LNCaP clone FGC (cell line): ENCODE measurements at regions not wholly inside any gene's neighbourhood (a gene's known extent, or its start where the extent isn't known, plus 50 kb on each side); places are given as distances from the start of the nearest gene placed in this dataset.

Source experiments
- DNase-seq: peaks from one replicate; pipeline ENCODE4 v3.0.0-alpha.2; 2011; ENCODE audit warnings: low read depth
- H3K4me3 ChIP-seq: 2 replicates; pipeline ENCODE4 v1.5.1; 2011; ENCODE audit warnings: mild to moderate bottlenecking, low read depth, low read length, control low read depth
- CTCF ChIP-seq: IDR thresholded peaks from 2 replicates; pipeline ENCODE4 v1.5.1; 2012; ENCODE audit warnings: mild to moderate bottlenecking; ENCODE audit not compliant: control insufficient read depth, insufficient read depth; ENCODE audit errors: extremely low read depth

GRCh38 chrX:13906093-13906492 is 89.2 kb upstream of the GPM6B start:
- no peak for DNase-seq
- TF ChIP-seq CTCF, result no peak
- H3K4me3 ChIP-seq, result no peak overlapping the region

GRCh38 chrX:13903405-13903804 is 86.5 kb upstream of the GPM6B start:
- peak; percentile 11 for DNase-seq
- no peak for TF ChIP-seq CTCF
- no peak overlapping the region for H3K4me3 ChIP-seq

- H3K4me3 ChIP-seq, result no peak overlapping the region
- no peak for DNase-seq
- TF ChIP-seq CTCF, result no peak
These were observed 85.5 kb upstream of the GPM6B start for GRCh38 chrX:13902406-13902805.

- no peak for TF ChIP-seq CTCF
- H3K4me3 ChIP-seq, result no peak overlapping the region
- DNase-seq, result no peak
These were observed 84.5 kb upstream of the GPM6B start for GRCh38 chrX:13901354-13901753.

GRCh38 chrX:13900351-13900750 is 83.5 kb upstream of the GPM6B start:
- H3K4me3 ChIP-seq, result no peak overlapping the region
- no peak for TF ChIP-seq CTCF
- no peak for DNase-seq

GRCh38 chrX:13899607-13900006 is 82.7 kb upstream of the GPM6B start:
- no peak overlapping the region for H3K4me3 ChIP-seq
- TF ChIP-seq CTCF, result no peak
- DNase-seq, result peak; percentile 55

- no peak overlapping the region for H3K4me3 ChIP-seq
- no peak for DNase-seq
- no peak for TF ChIP-seq CTCF
These were observed 81.7 kb upstream of the GPM6B start for GRCh38 chrX:13898603-13899002.
